ENCODE measurements at regions not wholly inside any gene's neighbourhood (a gene's known extent, or its start where the extent isn't known, plus 50 kb on each side); places are given as distances from the start of the nearest gene placed in this dataset.

DNA sequence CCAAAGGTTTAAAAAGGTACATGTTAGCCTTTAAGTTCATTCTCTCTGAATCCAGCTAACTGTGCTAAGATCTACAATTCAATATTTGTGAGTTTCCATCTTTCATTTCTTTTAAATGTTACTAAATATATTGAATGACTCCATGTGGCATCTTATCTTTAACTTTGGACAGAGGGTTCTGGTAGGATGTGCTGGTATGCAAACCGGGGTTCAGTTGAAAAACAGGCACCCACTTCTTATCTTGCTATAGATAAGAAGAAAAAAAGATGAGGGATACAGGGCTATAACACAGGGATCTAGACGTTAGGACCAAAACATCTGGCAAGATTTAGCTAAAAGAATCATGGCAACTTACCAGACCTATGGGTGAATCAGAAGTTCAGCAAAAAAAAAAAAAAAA, 538.3 kb downstream of the EDEM1 start:
- Histone ChIP-seq H3K9me3 (ENCODE audit: insufficient read depth, low read length, severe bottlenecking) (no peaks in the 10 kb centered on the region), H4K20me1 (ENCODE audit: insufficient read depth, low read length) (no peaks in the 10 kb centered on the region), H3K79me2 (ENCODE audit: insufficient read depth, low read length) (no peaks in the 10 kb centered on the region), H3K9ac (ENCODE audit: low read depth, low read length) (no peak overlapping the region), H3K27ac (ENCODE audit: low read length) (no peak overlapping the region), H3K4me1 (ENCODE audit: insufficient read depth, low read length) (no peaks in the 10 kb centered on the region), H3K4me3 (ENCODE audit: low read depth in 1 of 2, low read length in 2 of 2) (no peak overlapping the region), H2AFZ (ENCODE audit: low read depth, low read length) (no peak overlapping the region), H3K36me3 (ENCODE audit: insufficient read depth, low read length) (no peaks in the 10 kb centered on the region), H3K27me3 (ENCODE audit: insufficient read depth, low read length, poor library complexity) (peaks cover 6% of the 10 kb centered on the region), H3K4me2 (ENCODE audit: insufficient read depth, low read length) (no peak overlapping the region)
- ATAC-seq (ENCODE audit: insufficient read depth, low read depth) (no peak), DNase-seq (no peak)
- no peak for TF ChIP-seq EZH2 (IDR thresholded peaks at IDR 0.05; ENCODE audit: borderline replicate concordance, low read depth, low read length, severe bottlenecking)
- TF ChIP-seq, protein P1, sequence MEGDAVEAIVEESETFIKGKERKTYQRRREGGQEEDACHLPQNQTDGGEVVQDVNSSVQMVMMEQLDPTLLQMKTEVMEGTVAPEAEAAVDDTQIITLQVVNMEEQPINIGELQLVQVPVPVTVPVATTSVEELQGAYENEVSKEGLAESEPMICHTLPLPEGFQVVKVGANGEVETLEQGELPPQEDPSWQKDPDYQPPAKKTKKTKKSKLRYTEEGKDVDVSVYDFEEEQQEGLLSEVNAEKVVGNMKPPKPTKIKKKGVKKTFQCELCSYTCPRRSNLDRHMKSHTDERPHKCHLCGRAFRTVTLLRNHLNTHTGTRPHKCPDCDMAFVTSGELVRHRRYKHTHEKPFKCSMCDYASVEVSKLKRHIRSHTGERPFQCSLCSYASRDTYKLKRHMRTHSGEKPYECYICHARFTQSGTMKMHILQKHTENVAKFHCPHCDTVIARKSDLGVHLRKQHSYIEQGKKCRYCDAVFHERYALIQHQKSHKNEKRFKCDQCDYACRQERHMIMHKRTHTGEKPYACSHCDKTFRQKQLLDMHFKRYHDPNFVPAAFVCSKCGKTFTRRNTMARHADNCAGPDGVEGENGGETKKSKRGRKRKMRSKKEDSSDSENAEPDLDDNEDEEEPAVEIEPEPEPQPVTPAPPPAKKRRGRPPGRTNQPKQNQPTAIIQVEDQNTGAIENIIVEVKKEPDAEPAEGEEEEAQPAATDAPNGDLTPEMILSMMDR (IDR thresholded peaks at IDR 0.05; ENCODE audit: borderline replicate concordance, extremely low read depth, low read length, poor library complexity, severe bottlenecking), result no peak

DNA sequence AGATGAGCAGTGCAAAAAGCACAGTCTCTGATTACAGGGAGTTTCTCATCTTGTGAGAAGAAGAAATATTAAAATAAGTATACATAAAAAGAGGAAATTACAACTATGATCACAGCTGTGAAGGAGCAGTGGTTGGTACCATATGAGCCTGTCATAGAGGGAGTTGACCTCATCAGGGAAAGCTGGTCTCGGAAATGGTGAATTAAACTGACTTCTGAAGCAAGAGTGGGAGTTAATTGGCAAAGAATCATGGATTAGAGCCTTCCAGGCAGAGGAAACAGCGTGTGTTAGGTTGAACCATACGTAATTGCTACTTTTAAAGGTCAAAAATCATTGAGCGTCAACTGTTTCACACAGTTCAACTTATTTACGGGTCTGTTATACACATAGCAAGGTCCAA, 539.1 kb downstream of the EDEM1 start:
- H3K9me3 ChIP-seq (ENCODE audit: insufficient read depth, low read length, severe bottlenecking), result no peaks in the 10 kb centered on the region
- no peak for DNase-seq
- no peaks in the 10 kb centered on the region for H3K36me3 ChIP-seq (ENCODE audit: insufficient read depth, low read length)
- no peak overlapping the region for H3K27ac ChIP-seq (ENCODE audit: low read length)
- no peak overlapping the region for H2AFZ ChIP-seq (ENCODE audit: low read depth, low read length)
- H3K4me1 ChIP-seq (ENCODE audit: insufficient read depth, low read length), result no peaks in the 10 kb centered on the region
- H3K27me3 ChIP-seq (ENCODE audit: insufficient read depth, low read length, poor library complexity), result peaks cover 6% of the 10 kb centered on the region
- H3K79me2 ChIP-seq (ENCODE audit: insufficient read depth, low read length), result no peaks in the 10 kb centered on the region
- no peak overlapping the region for H3K9ac ChIP-seq (ENCODE audit: low read depth, low read length)
- H4K20me1 ChIP-seq (ENCODE audit: insufficient read depth, low read length), result no peaks in the 10 kb centered on the region
- TF ChIP-seq, protein P1 (IDR thresholded peaks at IDR 0.05; ENCODE audit: borderline replicate concordance, extremely low read depth, low read length, poor library complexity, severe bottlenecking), result no peak
- TF ChIP-seq EZH2 (IDR thresholded peaks at IDR 0.05; ENCODE audit: borderline replicate concordance, low read depth, low read length, severe bottlenecking), result no peak
- no peak overlapping the region for H3K4me3 ChIP-seq (ENCODE audit: low read depth in 1 of 2, low read length in 2 of 2)
- ATAC-seq (ENCODE audit: insufficient read depth, low read depth), result no peak
- H3K4me2 ChIP-seq (ENCODE audit: insufficient read depth, low read length), result no peak overlapping the region

DNA sequence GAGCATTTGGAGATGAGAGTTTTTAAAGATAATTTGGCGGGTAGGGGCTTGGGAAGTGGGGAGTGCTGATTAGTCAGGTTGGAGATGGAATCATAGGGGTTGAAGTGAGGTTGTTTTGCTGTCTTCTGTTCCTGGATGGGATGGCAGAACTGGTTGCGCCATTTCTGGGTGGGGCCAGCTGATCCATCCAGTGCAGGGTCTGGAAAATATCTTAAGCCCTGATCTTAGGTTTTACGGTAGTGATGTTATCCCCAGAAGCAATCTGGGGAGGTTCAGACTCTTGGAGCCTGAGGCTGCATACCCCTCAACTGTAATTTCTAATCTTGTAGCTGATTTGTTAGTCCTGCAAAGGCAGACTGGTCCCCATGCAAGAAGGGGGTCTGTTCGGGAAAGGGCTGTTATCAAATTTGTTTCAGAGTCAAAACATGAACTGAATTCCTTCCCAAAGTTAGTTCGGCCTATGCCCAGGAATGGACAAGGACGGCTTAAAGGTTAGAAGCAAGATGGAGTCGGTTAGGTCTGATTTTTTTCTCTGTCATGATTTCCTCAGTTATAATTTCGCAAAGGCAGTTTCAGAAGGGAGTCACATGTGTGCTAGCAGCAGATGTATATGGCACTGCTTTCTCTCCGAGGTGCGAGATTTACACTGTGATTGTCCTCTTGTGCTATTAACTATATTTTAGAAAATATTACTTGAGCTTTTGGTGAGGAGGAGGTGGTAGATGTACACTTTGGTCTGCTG, 540.4 kb downstream of the EDEM1 start:
- Histone ChIP-seq H3K4me1 (ENCODE audit: insufficient read depth, low read length) (no peaks in the 10 kb centered on the region), H3K9me3 (ENCODE audit: insufficient read depth, low read length, severe bottlenecking) (no peaks in the 10 kb centered on the region), H3K79me2 (ENCODE audit: insufficient read depth, low read length) (no peaks in the 10 kb centered on the region), H3K27me3 (ENCODE audit: insufficient read depth, low read length, poor library complexity) (peaks cover 6% of the 10 kb centered on the region), H3K4me2 (ENCODE audit: insufficient read depth, low read length) (no peak overlapping the region), H3K36me3 (ENCODE audit: insufficient read depth, low read length) (no peaks in the 10 kb centered on the region), H2AFZ (ENCODE audit: low read depth, low read length) (no peak overlapping the region), H3K9ac (ENCODE audit: low read depth, low read length) (no peak overlapping the region), H4K20me1 (ENCODE audit: insufficient read depth, low read length) (no peaks in the 10 kb centered on the region), H3K27ac (ENCODE audit: low read length) (no peak overlapping the region), H3K4me3 (ENCODE audit: low read depth in 1 of 2, low read length in 2 of 2) (no peak overlapping the region)
- DNase-seq (no peak), ATAC-seq (ENCODE audit: insufficient read depth, low read depth) (no peak)
- TF ChIP-seq, protein P1 (IDR thresholded peaks at IDR 0.05; ENCODE audit: borderline replicate concordance, extremely low read depth, low read length, poor library complexity, severe bottlenecking), result no peak
- TF ChIP-seq EZH2 (IDR thresholded peaks at IDR 0.05; ENCODE audit: borderline replicate concordance, low read depth, low read length, severe bottlenecking), result no peak

Measured in DND-41 (cell line).